ENCODE measurements at regions not wholly inside any gene's neighbourhood (a gene's known extent, or its start where the extent isn't known, plus 50 kb on each side); places are given as distances from the start of the nearest gene placed in this dataset.

GRCh38 chr13:50101590-50101989 is 86.3 kb downstream of the KCNRG start:
- no peak for DNase-seq (ENCODE audit: low read depth, low spot score)

- DNase-seq (ENCODE audit: low read depth, low spot score): no peak
These were observed 89.2 kb downstream of the KCNRG start for GRCh38 chr13:50104493-50104892.

- DNase-seq (ENCODE audit: low read depth, low spot score): no peak
These were observed 91.3 kb downstream of the KCNRG start for GRCh38 chr13:50106559-50106958.

GRCh38 chr13:50107205-50107604 is 92.0 kb downstream of the KCNRG start:
- DNase-seq (ENCODE audit: low read depth, low spot score): no peak

- no peak for DNase-seq (ENCODE audit: low read depth, low spot score)
These were observed 99.7 kb downstream of the KCNRG start for GRCh38 chr13:50114961-50115360.

- no peak for DNase-seq (ENCODE audit: low read depth, low spot score)
These were observed 100.5 kb downstream of the KCNRG start for GRCh38 chr13:50115695-50116094.

- no peak for DNase-seq (ENCODE audit: low read depth, low spot score)
These were observed 101.3 kb downstream of the KCNRG start for GRCh38 chr13:50116430-50116973.

- no peak for DNase-seq (ENCODE audit: low read depth, low spot score)
These were observed 104.3 kb downstream of the KCNRG start for GRCh38 chr13:50119591-50119990.

- DNase-seq (ENCODE audit: low read depth, low spot score): no peak
These were observed 107.2 kb downstream of the KCNRG start for GRCh38 chr13:50122455-50122854.

- DNase-seq (ENCODE audit: low read depth, low spot score): no peak
These were observed 107.8 kb downstream of the KCNRG start for GRCh38 chr13:50123002-50123401.

- DNase-seq (ENCODE audit: low read depth, low spot score): no peak
These were observed 108.2 kb downstream of the KCNRG start for GRCh38 chr13:50123515-50123861.

- DNase-seq (ENCODE audit: low read depth, low spot score): peak; percentile 81
These were observed 108.8 kb downstream of the KCNRG start for GRCh38 chr13:50123862-50124535.

- DNase-seq (ENCODE audit: low read depth, low spot score): no peak
These were observed 109.5 kb downstream of the KCNRG start for GRCh38 chr13:50124536-50125303.

GRCh38 chr13:50125304-50125553 is 110.0 kb downstream of the KCNRG start:
- DNase-seq (ENCODE audit: low read depth, low spot score): no peak

- peak; percentile 63 for DNase-seq (ENCODE audit: low read depth, low spot score)
These were observed 110.5 kb downstream of the KCNRG start for GRCh38 chr13:50125554-50126262.

- DNase-seq (ENCODE audit: low read depth, low spot score): no peak
These were observed 111.2 kb downstream of the KCNRG start for GRCh38 chr13:50126263-50126992.

GRCh38 chr13:50126993-50127725 is 111.9 kb downstream of the KCNRG start:
- DNase-seq (ENCODE audit: low read depth, low spot score): no peak

GRCh38 chr13:50127726-50128291 is 112.6 kb downstream of the KCNRG start:
- DNase-seq (ENCODE audit: low read depth, low spot score): no peak

- DNase-seq (ENCODE audit: low read depth, low spot score): no peak
These were observed 113.2 kb downstream of the KCNRG start for GRCh38 chr13:50128428-50128931.

- no peak for DNase-seq (ENCODE audit: low read depth, low spot score)
These were observed 113.9 kb downstream of the KCNRG start for GRCh38 chr13:50129081-50129705.

Data from brain pericyte (primary cell).